CD4-positive, alpha-beta T cell (primary cell): ENCODE measurements at regions not wholly inside any gene's neighbourhood (a gene's known extent, or its start where the extent isn't known, plus 50 kb on each side); places are given as distances from the start of the nearest gene placed in this dataset.

ENCODE experiments used
- ATAC-seq: fragments of 200-7000 bp; cut with Tn5 transposase; one replicate; pipeline ENCODE4 v1.10.0; 2022; ENCODE audit warnings: mild to moderate bottlenecking; ENCODE audit not compliant: poor library complexity
- CTCF ChIA-PET: fragments of 350-600 bp; sonication (Branson Sonifier 250); formaldehyde crosslinking; loops from one replicate; lab custom pipeline; 2021; ENCODE audit warnings: antibody characterized with exemption, inconsistent platforms; lab: Charles Lee
- POLR2A ChIA-PET: fragments of 350-600 bp; sonication (Branson Sonifier 250); formaldehyde crosslinking; loops from one replicate; lab custom pipeline; 2021; ENCODE audit warnings: antibody characterized with exemption, inconsistent platforms; lab: Charles Lee
- DNase-seq, 14 experiments: peaks; one replicate each; pipeline ENCODE4 v3.0.0-alpha.2; 2013 to 2020; ENCODE audit warnings: mixed read lengths in 2 of 14
- H3K27ac ChIP-seq, 2 donors: one replicate each; pipeline versions ENCODE4 v1.5.1 to v1.7.0; 2013; ENCODE audit warnings: low read length in 2 of 2, low read depth in 1 of 2, mild to moderate bottlenecking in 1 of 2
- H3K27me3 ChIP-seq, 2 experiments: 1 replicate in 1 of 2; 2 replicates in 1 of 2; pipeline versions ENCODE4 v1.6.1 to v1.7.0; 2013; ENCODE audit warnings: low read length in 2 of 2, control low read depth in 1 of 2, mild to moderate bottlenecking in 1 of 2, moderate library complexity in 1 of 2; ENCODE audit not compliant: insufficient read depth in 2 of 2, control insufficient read depth in 1 of 2
- H3K36me3 ChIP-seq: one replicate; pipeline ENCODE4 v1.6.1; 2013; ENCODE audit warnings: low read length, control low read depth; ENCODE audit not compliant: insufficient read depth
- H3K4me1 ChIP-seq: one replicate; pipeline ENCODE4 v1.6.1; 2013; ENCODE audit warnings: low read length, control low read depth; ENCODE audit not compliant: insufficient read depth
- H3K4me3 ChIP-seq: one replicate; pipeline ENCODE4 v1.5.1; 2013; ENCODE audit warnings: mild to moderate bottlenecking, low read length, moderate library complexity
- H3K9me3 ChIP-seq, 2 experiments: 1 replicate in 1 of 2; 2 replicates in 1 of 2; pipeline versions ENCODE4 v1.6.1 to v1.7.0; 2013; ENCODE audit warnings: low read length in 2 of 2, mild to moderate bottlenecking in 2 of 2, control low read depth in 1 of 2, moderate library complexity in 1 of 2; ENCODE audit not compliant: control insufficient read depth in 1 of 2, insufficient read depth in 1 of 2
- H3K27ac Mint-ChIP-seq: one replicate; pipeline ENCODE4 v1.8.0; 2020; ENCODE audit warnings: mixed read lengths
- H3K27me3 Mint-ChIP-seq: one replicate; pipeline ENCODE4 v1.8.0; 2021; ENCODE audit warnings: mixed read lengths
- H3K36me3 Mint-ChIP-seq: one replicate; pipeline ENCODE4 v1.8.0; 2021; ENCODE audit warnings: low read depth, mixed read lengths
- H3K4me1 Mint-ChIP-seq: one replicate; pipeline ENCODE4 v1.8.0; 2021; ENCODE audit warnings: low read depth, mixed read lengths
- H3K4me3 Mint-ChIP-seq: one replicate; pipeline ENCODE4 v1.8.0; 2020; ENCODE audit warnings: mild to moderate bottlenecking, mixed read lengths
- H3K9me3 Mint-ChIP-seq: one replicate; pipeline ENCODE4 v1.8.0; 2020; ENCODE audit warnings: mixed read lengths
- CTCF ChIP-seq: fragments of 200-600 bp; IDR thresholded peaks from one replicate; pipeline ENCODE4 v1.8.0; 2022; ENCODE audit warnings: antibody characterized with exemption, mild to moderate bottlenecking
- intact Hi-C, 2 experiments: fragments of 100-400 bp; cut with DNase I in 1 of 2; cut with micrococcal nuclease in 1 of 2; formaldehyde crosslinking; loops; one replicate each; pipeline versions ENCODE4 v1.15.1 to v1.9.0; 2023 to 2025; cut with DNase I, micrococcal nuclease

GRCh38 chr6:9401960-9402359 lies 966.6 kb upstream of the SLC35B3 start:
- H3K9me3 ChIP-seq = peaks cover 0 to 19% of the 10 kb centered on the region in 2 experiments
- ATAC-seq = no peak
- ChIA-PET CTCF (no interaction called here), POLR2A (no interaction called here)
- no peak for DNase-seq
- Mint-ChIP-seq H3K27me3 (peaks cover 32% of the 10 kb centered on the region), H3K27ac (no peak overlapping the region), H3K4me1 (no peaks in the 10 kb centered on the region), H3K9me3 (no peaks in the 10 kb centered on the region), H3K36me3 (no peaks in the 10 kb centered on the region), H3K4me3 (no peak overlapping the region)
- no peak overlapping the region for H3K4me3 ChIP-seq
- H3K27ac ChIP-seq = no peak overlapping the region
- H3K4me1 ChIP-seq = no peaks in the 10 kb centered on the region
- intact Hi-C loops = no loop called here
- H3K36me3 ChIP-seq = no peaks in the 10 kb centered on the region
- TF ChIP-seq CTCF = no peak
- no peaks in the 10 kb centered on the region for H3K27me3 ChIP-seq

GRCh38 chr6:9399916-9400315 lies 964.6 kb upstream of the SLC35B3 start:
- Histone ChIP-seq H3K4me1 (no peaks in the 10 kb centered on the region), H3K4me3 (no peak overlapping the region), H3K27me3 (no peaks in the 10 kb centered on the region), H3K36me3 (no peaks in the 10 kb centered on the region), H3K27ac (no peak overlapping the region), H3K9me3 (peaks cover 0 to 19% of the 10 kb centered on the region in 2 experiments)
- Mint-ChIP-seq H3K27ac (no peak overlapping the region), H3K4me3 (no peak overlapping the region), H3K36me3 (no peaks in the 10 kb centered on the region), H3K9me3 (no peaks in the 10 kb centered on the region), H3K27me3 (peaks cover 32% of the 10 kb centered on the region), H3K4me1 (no peaks in the 10 kb centered on the region)
- ATAC-seq = no peak
- TF ChIP-seq CTCF = no peak
- POLR2A ChIA-PET = no interaction called here
- intact Hi-C loops = no loop called here
- CTCF ChIA-PET = no interaction called here
- DNase-seq = no peak

- Mint-ChIP-seq H3K27ac (no peak overlapping the region), H3K4me3 (no peak overlapping the region), H3K27me3 (peaks cover 32% of the 10 kb centered on the region), H3K9me3 (no peaks in the 10 kb centered on the region), H3K4me1 (no peaks in the 10 kb centered on the region), H3K36me3 (no peaks in the 10 kb centered on the region)
- CTCF ChIA-PET = no interaction called here
- DNase-seq (no peak), ATAC-seq (no peak)
- POLR2A ChIA-PET = no interaction called here
- peaks cover 0 to 19% of the 10 kb centered on the region in 2 experiments for H3K9me3 ChIP-seq
- no peaks in the 10 kb centered on the region for H3K27me3 ChIP-seq
- TF ChIP-seq CTCF = no peak
- H3K4me3 ChIP-seq = no peak overlapping the region
- intact Hi-C loops = no loop called here
- H3K4me1 ChIP-seq = no peaks in the 10 kb centered on the region
- H3K27ac ChIP-seq = no peak overlapping the region
- H3K36me3 ChIP-seq = no peaks in the 10 kb centered on the region
Measured at GRCh38 chr6:9398767-9399373, 963.5 kb upstream of the SLC35B3 start.
